ENCODE measurements at regions not wholly inside any gene's neighbourhood (a gene's known extent, or its start where the extent isn't known, plus 50 kb on each side); places are given as distances from the start of the nearest gene placed in this dataset.
"Not testable (repeated sequence)": the region's sequence is repeated elsewhere in the genome, so short reads cannot be mapped to it uniquely, and the experiment has no call there.

GRCh38 chr6:25160134-25160533, 119.0 kb upstream of the CARMIL1 start:
- DNase-seq (ENCODE audit: low read depth): not testable (repeated sequence)

GRCh38 chr6:25165177-25165576, 114.0 kb upstream of the CARMIL1 start:
- DNase-seq (ENCODE audit: low read depth): no peak

DNA sequence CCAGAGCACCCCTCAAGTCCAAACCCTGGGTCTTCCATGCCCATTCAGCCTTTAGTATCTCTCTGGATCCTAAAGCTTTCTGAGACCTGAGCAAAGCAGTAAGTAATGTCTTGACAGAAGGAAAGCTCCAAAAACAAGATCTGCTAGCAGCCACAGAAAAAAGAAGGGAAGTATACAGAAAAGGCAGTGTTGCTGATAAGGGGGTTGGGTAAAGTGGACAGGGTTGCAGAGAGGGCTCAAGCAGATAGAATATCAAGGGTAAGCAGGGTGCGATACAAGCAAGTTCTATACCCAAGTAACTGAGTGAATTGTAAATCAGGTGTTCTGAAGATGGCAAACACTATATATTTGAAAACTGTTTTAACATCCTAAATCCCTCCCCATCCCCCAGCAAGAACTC, 113.4 kb upstream of the CARMIL1 start:
- DNase-seq (ENCODE audit: low read depth): no peak

GRCh38 chr6:25166955-25167748, 112.0 kb upstream of the CARMIL1 start:
- DNase-seq (ENCODE audit: low read depth): no peak

GRCh38 chr6:25167961-25168360, 111.2 kb upstream of the CARMIL1 start:
- no peak for DNase-seq (ENCODE audit: low read depth)

GRCh38 chr6:25168637-25169036, 110.5 kb upstream of the CARMIL1 start:
- DNase-seq (ENCODE audit: low read depth): no peak

DNA sequence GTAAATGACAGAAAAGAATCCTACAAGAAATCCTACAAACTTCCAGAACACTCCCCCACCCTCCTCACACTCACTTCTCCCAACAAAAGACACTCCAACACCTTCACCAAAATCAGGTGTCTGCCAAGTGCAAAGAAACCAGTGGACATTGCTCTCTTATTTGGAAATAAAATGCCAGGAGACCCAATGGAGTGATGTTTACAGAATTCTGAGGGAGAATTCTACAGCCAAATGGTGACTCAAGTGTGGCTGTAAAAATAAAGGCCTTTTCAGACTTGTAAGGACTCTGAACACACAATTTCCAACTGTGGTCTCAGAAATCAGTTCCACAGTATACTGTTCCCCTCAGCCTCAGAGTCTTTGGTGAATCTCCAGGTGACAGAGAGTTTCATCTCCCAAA, 109.6 kb upstream of the CARMIL1 start:
- DNase-seq (ENCODE audit: low read depth): no peak

- DNase-seq (ENCODE audit: low read depth): no peak
These were observed 109.2 kb upstream of the CARMIL1 start for GRCh38 chr6:25169961-25170360.

- no peak for DNase-seq (ENCODE audit: low read depth)
These were observed 108.5 kb upstream of the CARMIL1 start for GRCh38 chr6:25170640-25171039.

- no peak for DNase-seq (ENCODE audit: low read depth)
These were observed 107.9 kb upstream of the CARMIL1 start for GRCh38 chr6:25171301-25171700.

DNA sequence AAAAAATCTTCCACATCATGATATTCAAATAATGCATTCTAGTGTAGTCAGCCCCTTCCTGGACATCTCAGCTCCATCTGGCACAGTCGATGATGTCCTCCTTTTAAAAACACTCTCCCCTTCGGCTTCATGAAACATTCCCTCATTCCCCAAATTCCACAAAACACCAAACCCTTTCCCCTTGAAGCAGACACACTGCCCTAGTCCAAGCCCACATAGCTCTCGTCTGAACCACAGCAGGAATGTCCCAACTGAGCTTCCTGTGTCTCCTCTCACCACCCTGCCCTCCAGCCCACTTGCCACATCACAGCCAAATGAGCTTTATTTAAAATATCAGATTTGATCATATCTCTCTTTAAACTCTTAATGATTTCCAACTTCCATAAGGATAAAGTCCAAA, 106.4 kb upstream of the CARMIL1 start:
- DNase-seq (ENCODE audit: low read depth): no peak

DNA sequence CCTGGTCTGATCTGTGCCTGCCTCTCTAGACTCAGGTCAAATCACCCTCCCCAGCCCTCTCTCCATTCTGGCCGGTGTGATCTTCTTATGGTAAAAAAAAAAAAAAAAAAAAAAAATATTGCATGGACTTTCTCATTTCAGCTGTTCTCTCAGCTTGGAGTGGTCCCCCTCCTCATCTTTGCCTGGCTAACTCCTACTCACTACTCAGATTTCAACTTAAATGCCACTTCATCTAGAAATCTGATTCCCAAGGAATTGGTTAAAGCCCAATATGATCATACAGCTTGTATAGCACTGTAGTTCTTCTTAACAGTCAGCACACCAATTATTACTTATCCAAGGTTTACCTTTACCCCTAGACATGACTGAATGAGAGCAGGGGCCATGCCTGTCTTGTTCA, 105.9 kb upstream of the CARMIL1 start:
- no peak for DNase-seq (ENCODE audit: low read depth)

DNA sequence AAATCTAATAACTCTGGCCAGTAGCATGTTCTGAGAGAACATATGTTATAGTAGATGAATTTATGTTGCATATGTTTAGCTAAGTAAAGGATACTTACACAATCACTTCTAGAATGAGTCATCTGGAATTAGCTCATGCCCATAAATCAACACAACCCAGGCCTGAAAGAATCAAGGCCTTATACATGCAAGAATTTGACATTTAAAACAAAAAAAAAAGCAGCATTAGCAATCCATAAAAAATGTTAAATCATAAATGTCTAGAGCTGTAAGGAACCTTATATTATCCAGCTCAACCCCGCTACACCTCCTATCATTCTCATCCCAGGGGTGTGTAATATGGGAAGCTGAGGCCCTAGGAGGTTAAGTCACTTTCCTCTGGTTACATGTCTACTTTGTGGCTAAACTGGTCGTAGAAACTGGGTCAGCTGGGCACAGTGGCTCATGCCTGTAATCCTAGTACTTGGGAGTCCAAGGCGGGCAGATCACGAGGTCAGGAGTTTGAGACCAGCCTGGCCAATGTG, 105.2 kb upstream of the CARMIL1 start:
- no peak for DNase-seq (ENCODE audit: low read depth)

GRCh38 chr6:25174678-25175077, 104.5 kb upstream of the CARMIL1 start:
- no peak for DNase-seq (ENCODE audit: low read depth)

DNA sequence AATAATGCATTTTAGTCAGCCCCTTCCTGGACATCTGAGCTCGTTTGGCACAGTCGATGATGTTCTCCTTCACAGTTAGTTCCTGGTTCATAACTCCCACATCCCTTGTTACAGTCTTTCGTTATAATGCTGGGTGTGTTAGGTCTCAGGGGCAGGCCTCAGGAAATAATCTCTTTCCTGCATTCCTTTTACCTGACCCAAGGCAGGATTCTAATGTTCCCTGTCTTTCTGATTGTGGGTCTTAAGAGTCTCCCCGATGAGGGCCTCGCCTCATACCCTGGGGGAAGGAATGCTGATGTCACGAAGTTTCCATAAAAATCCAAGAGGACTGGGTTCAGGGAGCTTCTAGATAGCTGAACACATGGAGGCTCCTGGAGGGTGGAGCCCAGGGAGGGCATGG, 104.0 kb upstream of the CARMIL1 start:
- DNase-seq (ENCODE audit: low read depth): no peak

- DNase-seq (ENCODE audit: low read depth): no peak
These were observed 103.5 kb upstream of the CARMIL1 start for GRCh38 chr6:25175681-25176080.

GRCh38 chr6:25176466-25176865, 102.7 kb upstream of the CARMIL1 start:
- no peak for DNase-seq (ENCODE audit: low read depth)

- no peak for DNase-seq (ENCODE audit: low read depth)
These were observed 101.6 kb upstream of the CARMIL1 start for GRCh38 chr6:25177500-25178028.

GRCh38 chr6:25178336-25179035, 100.7 kb upstream of the CARMIL1 start:
- DNase-seq (ENCODE audit: low read depth): no peak

- DNase-seq (ENCODE audit: low read depth): no peak
These were observed 100.0 kb upstream of the CARMIL1 start for GRCh38 chr6:25179051-25179778.

DNA sequence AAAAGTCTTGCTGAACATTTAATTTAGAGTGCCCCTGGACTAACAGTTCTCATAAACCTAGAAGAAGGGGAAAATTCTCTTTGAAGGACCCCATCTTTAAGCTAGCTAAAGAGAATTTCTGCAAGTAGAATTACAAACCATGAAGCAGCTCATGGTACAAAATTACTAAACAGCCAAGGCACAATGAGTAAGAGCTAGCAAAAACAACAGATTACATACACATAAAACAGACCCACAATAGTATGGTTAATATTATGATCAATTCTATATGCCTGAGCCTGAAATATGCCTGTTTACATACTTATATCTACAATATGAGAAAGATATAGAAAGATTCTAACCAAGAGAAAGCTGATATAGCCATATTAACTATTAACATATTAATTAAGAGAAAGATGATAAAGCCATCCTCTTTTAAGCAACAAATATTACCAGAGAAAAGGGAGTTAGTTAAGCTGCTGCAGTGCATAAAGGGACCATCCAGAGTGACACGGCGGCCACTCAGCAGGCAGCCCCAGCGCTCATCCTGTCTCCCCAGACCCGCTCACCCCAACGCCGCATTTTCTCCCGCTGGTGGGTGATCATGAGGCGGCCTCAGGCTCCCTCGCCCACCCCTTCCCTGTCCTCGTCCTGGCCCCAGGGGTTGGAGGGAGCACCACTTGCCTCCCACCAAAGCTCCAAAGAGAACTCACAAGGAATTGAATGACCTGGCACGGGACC, 98.4 kb upstream of the CARMIL1 start:
- no peak for DNase-seq (ENCODE audit: low read depth)

GRCh38 chr6:25181350-25181724, 97.8 kb upstream of the CARMIL1 start:
- DNase-seq (ENCODE audit: low read depth): no peak

Measured in activated T-cell treated with anti-CD3 and anti-CD28 coated beads for 24 hours (primary cell).